ENCODE measurements at regions not wholly inside any gene's neighbourhood (a gene's known extent, or its start where the extent isn't known, plus 50 kb on each side); places are given as distances from the start of the nearest gene placed in this dataset.

DNA sequence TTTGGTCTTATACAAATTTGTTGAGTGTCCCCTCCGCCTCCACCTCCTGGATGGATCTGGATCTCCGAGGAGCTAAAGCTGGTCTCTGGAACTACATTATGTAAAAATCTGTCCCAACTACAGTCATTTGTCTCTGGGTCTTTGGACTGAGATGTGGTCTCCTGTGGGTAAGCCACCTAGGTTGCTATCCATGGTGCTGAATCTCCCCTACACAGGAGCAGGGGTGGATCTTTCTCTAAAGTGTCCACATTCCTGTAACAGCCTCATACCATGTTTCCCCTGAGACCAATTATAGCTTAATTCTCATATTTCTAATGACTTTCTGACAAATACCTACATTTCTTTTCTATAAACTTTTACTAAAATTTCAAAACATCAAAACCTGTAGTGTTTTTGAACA is 625.8 kb downstream of the TAFA4 start:
- DNase-seq (ENCODE audit: low read depth in 3 of 3), result no peak

DNA sequence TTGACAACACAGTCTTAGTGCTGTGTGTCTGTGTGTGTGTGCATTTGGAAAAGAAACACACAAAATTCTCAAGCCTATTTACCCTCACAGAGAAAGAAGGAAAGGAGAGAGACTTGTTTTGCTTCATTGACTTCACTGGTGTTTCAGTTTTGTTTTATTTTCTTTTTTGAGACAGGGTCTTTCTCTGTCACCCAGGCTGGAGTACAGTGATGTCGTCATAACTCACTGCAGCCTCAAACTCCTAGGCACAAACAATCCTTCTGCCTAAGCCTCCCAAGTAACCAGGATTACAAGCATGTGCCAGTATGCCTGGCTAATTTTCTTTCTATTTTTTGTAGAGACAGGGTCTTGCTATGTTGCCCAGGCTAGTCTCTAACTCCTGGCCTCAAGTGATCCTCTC is 636.9 kb downstream of the TAFA4 start:
- DNase-seq (ENCODE audit: low read depth in 3 of 3), result no peak

DNA sequence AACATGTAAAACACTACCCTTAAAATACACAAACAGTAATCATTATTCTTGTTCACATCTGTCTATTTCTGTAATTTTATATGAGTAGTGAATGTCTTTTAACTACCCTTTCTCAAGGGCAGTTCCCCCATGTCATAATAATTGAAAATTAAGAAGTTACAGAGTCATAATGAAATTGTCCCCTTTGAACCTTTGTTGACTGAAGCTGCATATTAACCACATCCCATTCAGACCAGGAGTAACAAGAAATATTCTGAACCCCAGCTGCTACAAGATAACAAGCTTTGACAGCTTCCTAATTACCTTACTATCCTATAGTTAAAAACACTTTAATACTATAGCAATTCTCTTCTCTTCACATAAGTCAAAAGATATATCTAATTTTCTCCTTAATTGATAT is 635.9 kb upstream of the SUCLG2 start:
- no peak for DNase-seq (ENCODE audit: low read depth in 3 of 3)

DNA sequence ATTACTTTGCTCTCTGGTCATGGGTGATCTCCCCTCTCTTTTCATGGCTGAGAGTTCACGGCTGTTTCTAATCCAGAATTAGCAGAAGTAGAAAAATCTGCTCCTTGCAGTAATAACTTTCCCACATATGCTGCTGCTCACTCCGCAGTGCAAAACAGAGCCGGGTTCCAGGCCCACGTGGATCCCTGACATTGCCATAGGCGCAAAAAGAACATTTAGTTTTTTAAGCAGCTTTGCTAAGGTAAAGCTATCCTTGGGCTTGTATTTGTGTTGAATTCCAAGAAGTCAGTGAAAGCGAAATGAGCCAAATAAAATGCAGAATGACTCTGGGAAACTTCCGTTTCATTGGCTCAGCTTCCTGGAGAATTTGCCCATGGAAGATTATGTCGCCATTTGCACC is 633.7 kb upstream of the SUCLG2 start:
- no peak for DNase-seq (ENCODE audit: low read depth in 3 of 3)

DNA sequence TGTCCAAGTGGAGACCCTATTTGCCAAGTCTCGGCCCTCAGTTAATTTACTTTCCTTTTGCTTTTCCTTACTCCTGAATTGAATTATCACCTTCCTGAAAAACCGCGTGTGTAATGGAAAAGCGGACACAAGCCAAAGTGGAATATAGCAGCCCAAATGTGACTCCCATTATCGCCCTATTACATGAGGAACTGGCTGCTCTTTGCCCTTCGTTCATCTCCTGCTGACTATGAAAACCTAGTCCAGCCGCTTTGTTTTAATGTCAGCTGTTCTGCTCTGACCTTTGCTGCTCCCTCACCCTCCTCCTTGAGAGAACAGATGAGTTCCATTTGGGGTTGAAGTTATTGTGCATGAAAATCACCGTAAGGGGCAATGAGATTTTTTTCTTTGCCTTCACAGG is 632.7 kb upstream of the SUCLG2 start:
- no peak for DNase-seq (ENCODE audit: low read depth in 3 of 3)

DNA sequence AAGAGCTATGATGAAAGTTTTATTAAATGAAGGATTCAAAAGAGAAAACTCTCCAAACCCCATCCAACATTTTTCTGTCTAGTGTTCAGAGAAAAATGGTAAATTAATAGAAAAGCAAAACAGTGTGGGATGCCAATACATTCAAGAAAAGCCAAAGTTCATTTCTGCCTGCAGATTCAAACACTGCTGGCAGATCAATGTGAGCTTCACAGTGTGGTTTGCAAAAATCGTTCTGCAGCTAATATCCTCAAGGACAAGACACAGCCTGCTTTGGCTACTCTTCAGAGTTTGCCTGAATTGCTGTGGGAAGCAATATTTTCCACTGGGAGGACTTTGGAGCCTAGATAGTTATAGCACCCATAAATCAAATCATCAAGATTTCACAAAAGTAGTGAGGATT is 619.9 kb upstream of the SUCLG2 start:
- DNase-seq (ENCODE audit: low read depth in 3 of 3), result no peak

DNA sequence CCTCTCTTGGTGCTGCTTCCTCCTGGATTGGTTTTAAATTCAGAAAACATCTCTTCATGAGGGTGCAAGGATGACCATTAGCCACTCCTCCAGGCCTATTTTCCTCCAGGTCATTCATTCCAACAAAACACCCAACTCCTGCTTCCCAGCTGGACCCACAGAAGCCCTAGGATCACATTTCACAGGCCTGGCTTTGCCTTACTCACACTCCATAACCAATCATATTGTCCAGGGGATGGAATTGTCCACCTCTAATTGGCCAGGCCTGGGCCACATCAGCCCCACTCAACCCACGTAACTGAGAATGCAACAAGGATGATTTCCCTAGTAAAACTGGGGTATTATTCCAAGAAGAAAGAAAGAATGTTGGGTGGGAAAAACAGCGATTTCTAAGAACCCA is 616.7 kb upstream of the SUCLG2 start:
- no peak for DNase-seq (ENCODE audit: low read depth in 3 of 3)

DNA sequence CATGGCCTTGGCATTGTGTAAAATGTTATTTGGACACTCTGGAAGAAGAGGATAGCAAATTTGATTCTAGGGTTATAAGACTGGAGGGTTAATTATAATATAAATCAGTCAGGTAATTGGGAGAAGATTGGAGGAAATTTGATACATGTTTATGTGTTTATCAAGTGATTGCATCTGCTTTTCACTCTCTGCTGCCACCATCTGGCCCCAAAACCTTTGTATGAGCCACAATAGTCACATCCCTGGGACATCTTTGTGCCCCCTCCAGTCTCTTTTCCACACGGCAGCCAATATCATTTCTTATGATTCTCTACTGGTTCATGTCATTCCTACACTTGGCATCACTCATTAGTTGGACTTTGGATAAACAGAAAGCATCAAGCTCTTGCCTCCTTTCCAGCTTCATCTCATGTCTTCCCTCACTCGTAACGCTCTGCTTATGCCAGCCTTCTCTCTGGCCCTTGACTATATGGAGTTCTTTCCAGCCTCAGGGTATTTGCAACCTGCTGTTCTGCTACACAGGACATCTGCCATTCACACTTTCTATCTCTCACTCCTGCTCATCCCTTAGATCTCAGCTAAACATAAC is 602.3 kb upstream of the SUCLG2 start:
- DNase-seq (ENCODE audit: low read depth in 3 of 3), result peak in 1 of 3 experiments; percentile 12

DNA sequence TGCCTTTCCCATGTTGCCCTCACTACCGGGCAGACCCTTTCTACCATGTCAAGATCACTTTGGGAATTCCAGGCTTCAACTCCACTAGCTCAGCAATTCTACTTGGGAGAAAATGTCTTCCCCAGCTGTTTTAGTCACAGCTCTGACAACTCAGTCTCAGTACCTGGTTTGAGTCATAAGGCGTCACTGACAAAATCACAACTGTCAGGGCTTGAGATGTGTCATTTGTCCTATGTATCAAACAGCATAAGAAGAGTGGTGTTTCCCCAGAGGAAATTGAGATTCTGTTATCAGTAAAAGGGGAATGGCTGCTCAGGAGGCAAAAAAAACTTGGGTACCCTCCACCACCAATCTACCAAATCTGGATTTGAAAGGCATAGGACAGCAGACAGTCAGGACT is 594.9 kb upstream of the SUCLG2 start:
- no peak for DNase-seq (ENCODE audit: low read depth in 3 of 3)

DNA sequence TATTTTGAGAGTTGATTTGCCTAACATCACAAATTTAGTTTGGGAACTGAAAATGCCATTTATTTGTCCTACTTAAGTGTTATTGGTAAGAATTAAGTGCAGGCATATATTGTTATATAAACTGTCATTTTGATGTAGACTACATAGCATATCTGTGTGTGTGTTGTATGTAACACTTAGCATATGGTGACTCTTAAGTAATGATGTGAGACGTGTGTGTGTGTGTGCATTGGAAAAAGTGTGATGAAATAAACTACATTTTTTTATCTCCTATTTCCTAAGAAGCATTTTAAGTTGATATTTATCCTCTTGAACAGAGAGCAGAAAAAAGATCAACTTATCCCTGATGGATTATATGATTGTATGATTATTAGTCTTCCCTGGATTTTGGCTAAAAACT is 588.2 kb upstream of the SUCLG2 start:
- DNase-seq (ENCODE audit: low read depth in 3 of 3), result no peak

DNA sequence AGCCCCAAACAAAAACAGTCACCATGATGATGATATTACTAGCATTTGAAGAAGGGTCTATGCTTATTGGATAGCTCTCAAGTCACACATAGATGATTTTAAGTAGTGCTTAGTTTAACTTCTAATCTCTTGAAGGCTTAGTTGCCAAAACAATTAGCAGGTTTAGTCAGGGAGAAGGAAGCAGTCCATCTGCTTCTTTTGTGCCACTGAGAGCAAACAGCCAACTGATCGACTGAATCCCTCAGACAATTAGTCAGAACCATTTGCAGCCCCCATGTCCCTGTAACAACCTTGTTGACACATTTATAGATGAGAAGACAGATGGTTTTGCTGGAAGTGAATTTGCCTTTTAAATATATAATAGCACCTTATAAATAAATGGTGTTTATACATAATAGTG is 585.1 kb upstream of the SUCLG2 start:
- no peak for DNase-seq (ENCODE audit: low read depth in 3 of 3)

DNA sequence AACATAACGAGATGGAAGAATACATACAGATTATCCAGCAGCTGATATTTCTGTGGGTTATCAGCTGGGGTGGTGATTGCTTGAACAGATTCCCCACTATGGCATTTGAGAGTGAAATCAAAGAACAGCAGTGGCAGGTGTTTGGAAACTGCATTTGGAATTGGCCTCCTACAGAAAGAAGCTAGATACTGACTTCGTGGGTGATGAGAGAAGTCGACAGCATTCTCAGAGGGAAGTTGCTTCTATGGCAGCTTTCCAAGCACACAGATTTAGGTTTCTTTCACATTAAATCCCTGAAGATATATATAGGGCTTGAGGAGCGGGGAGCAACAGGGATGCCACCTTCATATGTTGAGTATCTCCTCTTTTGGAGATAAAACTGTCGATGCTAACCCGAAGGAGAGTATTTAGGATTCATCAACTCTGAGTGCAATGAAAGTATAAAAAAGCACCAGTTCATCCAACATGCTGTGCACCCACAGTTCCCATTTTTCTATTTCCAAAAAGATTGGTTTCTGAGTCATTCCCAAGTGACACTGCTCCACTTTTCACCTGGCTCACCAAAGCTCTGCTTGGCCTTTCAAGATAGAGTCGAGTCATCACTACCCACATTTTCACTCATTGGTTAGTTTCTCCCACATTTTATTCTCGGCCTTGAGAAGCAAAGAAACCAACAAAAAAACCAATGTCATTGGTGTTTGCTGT is 579.8 kb upstream of the SUCLG2 start:
- no peak for DNase-seq (ENCODE audit: low read depth in 3 of 3)

DNA sequence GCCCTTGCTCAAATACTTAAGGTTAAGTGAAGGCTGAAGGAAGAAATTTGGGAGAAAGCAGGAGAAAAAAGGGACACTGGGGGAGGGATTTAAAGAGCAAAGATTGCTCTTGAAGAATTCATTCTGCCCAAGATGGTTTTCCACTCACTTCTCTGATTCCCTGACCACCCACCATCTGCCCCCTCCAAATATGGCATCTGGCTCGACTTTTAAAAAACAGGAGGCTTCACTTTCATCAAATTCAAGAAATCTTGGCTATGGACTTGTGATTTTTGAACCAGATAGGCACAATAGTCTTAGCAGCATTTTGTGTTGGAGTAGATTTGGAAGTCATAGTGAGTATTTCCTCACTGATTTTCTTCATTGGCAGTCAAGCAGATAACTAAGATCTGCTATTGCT is 574.4 kb upstream of the SUCLG2 start:
- no peak for DNase-seq (ENCODE audit: low read depth in 3 of 3)

DNA sequence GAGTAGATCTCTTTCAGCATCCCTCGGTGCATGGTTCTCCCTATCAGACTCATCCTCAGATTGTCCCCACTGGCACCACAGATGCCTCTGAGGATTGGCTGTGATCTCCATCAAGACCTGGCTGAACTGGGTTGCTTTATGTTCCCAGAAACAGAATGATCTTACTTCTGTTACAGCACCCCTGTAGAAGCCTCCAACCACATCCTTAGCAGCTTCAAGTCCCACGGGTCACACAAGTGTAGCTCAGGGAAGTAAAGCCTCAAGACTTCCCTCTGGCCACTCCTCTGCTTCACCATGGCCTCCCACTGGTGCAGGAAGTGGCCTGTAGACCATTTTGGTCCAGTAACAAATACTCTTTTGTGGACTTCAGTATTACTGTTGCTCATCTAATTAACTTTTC is 566.4 kb upstream of the SUCLG2 start:
- no peak for DNase-seq (ENCODE audit: low read depth in 3 of 3)

DNA sequence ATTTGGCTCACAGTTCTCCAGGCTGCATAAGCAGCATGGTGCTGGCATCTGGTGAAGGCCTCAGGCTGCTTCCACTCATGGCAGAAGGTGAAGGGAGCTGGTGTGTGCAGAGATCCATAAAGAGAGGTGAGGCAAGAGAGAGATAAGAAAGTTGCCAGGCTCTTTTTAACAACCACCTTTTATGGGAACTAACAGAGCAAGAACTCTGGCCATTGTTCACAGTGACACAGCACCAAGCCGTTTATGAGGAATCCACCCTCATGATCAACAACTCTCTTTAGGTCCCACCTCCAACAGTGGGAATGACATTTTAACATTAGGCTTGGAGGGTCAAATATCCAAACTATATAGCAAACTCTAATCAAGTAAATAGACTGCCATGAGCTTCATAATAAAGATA is 557.2 kb upstream of the SUCLG2 start:
- no peak for DNase-seq (ENCODE audit: low read depth in 3 of 3)

DNA sequence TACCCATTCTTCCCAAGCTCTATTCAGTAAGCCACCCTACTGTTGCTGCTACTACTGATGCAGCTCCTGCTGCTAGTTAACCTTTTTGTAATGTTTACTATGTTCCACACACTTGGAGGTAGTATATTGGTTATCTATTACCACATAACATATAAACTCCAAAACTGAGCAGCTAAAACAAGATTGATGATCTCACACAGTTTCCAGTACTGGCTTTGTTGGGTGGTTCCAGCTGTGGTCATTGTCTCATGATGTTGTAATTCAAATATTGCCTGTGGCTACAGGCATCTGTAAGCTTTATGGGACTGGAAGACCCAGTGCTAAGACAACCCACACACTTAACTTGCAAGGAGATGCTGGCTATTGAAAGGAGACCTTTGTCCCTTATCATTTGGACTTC is 556.2 kb upstream of the SUCLG2 start:
- no peak for DNase-seq (ENCODE audit: low read depth in 3 of 3)

DNA sequence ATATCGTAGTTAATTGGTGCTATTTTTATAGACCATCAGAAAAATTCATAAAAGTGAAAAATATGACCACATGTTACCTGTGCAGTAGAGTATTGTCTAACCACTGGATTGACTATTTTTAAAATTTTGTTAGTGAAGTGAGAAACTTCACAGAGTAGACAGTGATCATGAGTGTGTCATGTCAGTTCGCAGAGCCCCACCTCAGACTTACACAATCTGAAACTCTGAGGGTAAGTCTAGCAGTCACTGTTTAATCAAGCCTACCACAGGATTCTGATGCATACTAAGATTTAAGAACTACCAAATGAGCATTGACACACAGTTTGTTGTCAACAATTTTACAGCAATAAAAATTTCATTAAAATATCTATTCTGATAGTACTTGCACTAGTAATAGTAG is 552.9 kb upstream of the SUCLG2 start:
- DNase-seq (ENCODE audit: low read depth in 3 of 3), result no peak

DNA sequence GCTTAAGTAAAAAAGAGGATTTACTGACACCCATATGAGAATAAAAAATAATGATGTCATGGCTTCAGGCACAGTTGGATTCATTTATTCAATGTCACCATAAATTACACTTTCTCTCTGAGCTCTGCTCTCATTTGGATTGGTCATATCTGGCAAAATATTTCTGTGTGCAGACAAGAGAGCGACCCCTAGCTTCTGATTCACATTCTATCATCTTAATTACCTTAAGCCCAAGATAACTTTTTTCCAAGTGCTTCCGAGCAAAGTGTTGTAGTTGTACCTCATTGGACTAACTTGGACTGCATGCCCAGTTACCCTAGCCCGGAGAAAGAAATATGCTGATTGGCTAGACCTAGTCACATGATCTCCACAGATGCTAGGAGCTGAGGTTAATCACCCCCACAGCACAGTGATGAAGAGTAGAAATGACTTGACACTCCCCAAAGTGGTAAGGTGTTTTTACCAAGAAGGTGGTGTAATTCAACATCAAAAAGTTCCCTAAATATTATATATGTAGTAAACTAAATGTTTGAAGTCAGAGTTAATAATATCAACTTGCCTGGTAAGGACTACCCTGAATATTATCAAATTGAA is 552.2 kb upstream of the SUCLG2 start:
- DNase-seq (ENCODE audit: low read depth in 3 of 3), result no peak

DNA sequence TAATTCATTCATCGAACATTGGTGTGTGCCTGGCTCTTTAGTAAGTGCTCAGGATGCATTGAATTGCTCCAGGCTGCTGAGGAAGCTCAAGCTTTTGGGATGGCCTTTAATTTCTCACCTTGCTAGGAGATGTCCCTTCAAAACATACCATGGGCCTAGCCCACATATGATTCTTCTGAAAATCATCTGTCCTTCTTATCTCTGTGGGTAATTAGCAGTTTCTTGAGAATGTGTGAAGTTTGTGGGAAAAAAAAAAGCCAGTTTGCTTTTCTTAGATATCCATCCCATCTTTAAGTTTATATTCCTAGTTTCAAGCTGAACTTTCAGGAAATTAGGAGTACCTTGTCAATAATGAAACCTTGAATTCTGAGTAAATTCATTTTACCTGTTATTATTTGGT is 532.3 kb upstream of the SUCLG2 start:
- DNase-seq (ENCODE audit: low read depth in 3 of 3), result no peak

DNA sequence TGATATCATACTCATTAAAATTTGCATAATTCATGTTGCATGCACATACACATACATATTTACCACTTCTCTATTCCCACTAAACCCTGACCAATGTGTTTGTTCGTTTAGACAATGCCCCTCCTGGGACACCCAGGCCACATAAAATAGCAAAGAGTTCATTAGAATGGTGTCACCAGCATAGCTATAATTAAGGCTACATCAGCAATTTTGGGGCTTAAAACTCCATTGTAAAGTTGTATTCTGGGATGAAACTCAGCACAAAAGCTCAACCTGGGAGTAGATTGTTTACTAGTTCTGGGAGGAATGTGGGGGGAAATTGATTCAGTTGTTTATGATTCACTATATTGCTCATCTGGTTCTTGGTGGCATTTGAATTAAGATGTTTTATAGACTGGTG is 522.2 kb upstream of the SUCLG2 start:
- DNase-seq (ENCODE audit: low read depth in 3 of 3), result no peak

DNA sequence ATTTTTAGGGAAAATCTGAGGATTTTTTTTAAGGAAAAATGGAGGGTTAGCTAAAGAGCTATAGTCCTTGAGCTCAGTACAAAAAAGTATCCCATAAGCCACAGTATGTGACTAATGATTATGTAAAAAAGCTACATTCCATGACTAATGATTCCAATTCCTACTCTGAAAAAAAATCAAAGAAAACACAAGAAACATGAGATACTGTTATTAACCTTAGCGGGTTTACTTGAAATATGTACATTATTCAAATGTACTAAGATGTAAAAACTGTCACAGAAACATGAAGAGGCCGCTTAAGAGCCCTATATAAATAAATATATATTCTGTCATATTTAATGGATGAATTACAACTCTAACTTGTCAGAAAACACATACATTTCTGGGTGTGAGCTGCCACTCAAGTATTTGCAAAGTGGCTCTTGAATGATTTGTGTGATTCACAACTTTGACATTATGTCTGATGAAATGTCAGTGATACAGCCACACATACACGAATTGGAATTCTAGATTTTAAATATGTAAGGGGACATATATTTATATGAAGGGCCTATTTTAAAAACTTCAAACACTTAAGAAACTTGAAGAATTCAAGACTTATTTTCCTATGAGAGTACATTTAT is 518.7 kb upstream of the SUCLG2 start:
- DNase-seq (ENCODE audit: low read depth in 3 of 3), result no peak

DNA sequence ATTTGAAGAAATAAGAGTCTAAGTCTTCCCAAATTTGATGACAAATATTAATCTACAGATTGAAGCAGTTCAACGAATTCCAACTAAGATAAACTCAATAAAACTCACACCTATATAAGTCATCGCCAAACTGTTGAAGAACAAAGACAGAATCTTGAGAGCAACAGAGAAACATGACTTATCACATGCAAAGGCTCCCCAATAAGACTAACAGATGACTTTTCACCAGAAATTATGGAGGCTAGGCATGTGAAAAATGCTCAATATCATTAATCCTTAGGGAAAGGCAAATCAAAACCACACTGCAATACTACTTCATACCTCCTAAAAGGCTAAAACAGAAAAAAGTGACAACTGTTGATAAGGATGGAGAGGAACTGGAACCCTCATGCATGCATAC is 517.6 kb upstream of the SUCLG2 start:
- no peak for DNase-seq (ENCODE audit: low read depth in 3 of 3)

DNA sequence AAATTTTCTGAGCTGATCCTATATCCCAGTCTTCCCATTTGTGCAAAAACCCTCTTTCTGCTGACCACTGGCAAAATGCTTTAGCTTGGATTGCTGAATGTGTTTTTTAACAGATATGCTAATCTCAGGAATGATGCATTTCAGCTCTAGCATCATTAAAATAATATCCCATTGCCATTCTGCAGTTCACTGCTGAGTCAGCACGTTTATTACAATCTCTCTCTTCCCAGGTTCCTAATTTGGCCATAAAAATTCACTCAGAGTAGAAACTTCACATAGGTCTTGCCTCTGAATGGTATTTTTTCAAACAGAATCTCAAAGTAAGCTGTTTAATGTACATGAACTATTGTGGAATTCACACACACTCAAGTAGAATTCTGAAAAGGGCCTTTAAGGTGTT is 509.6 kb upstream of the SUCLG2 start:
- no peak for DNase-seq (ENCODE audit: low read depth in 3 of 3)
